GM23338 (cell line): ENCODE measurements at regions not wholly inside any gene's neighbourhood (a gene's known extent, or its start where the extent isn't known, plus 50 kb on each side); places are given as distances from the start of the nearest gene placed in this dataset.

Source experiments
- ATAC-seq: fragments of 200-7000 bp; cut with Tn5 transposase; 3 replicates; pipeline ENCODE4 v1.9.1; 2020
- DNase-seq: peaks from one replicate; pipeline ENCODE4 v3.0.0-alpha.2; 2015; ENCODE audit warnings: low spot score
- H2AFZ ChIP-seq: fragments of 200-600 bp; sonication (generic); 2 replicates; pipeline ENCODE4 v1.8.0; 2016; ENCODE audit warnings: antibody characterized with exemption, mild to moderate bottlenecking, moderate library complexity
- H3F3A ChIP-seq: fragments of 200-600 bp; sonication (generic); replicated peaks from 2 replicates; pipeline ENCODE4 v1.8.0; 2017; ENCODE audit warnings: antibody characterized with exemption, mixed run types, low read depth
- H3K27ac ChIP-seq: fragments of 200-600 bp; sonication (generic); 2 replicates; pipeline ENCODE4 v1.6.1; 2016; ENCODE audit warnings: low read depth
- H3K27me3 ChIP-seq: fragments of 200-600 bp; sonication (generic); 2 replicates; pipeline ENCODE4 v1.8.0; 2016; ENCODE audit warnings: mild to moderate bottlenecking, mixed run types, moderate library complexity; ENCODE audit not compliant: insufficient read depth
- H3K36me3 ChIP-seq: fragments of 200-600 bp; sonication (generic); 2 replicates; pipeline ENCODE4 v1.8.0; 2016; ENCODE audit warnings: mild to moderate bottlenecking; ENCODE audit not compliant: insufficient read depth
- H3K4me1 ChIP-seq: fragments of 200-600 bp; sonication (generic); 2 replicates; pipeline ENCODE4 v1.8.0; 2016; ENCODE audit warnings: mild to moderate bottlenecking, moderate library complexity; ENCODE audit not compliant: insufficient read depth
- H3K4me2 ChIP-seq: fragments of 200-600 bp; sonication (generic); 2 replicates; pipeline ENCODE4 v1.7.1; 2017; ENCODE audit warnings: mixed run types
- H3K4me3 ChIP-seq: fragments of 200-600 bp; sonication (generic); 2 replicates; pipeline ENCODE4 v1.6.1; 2016; ENCODE audit warnings: mixed run types
- H3K79me2 ChIP-seq: fragments of 200-600 bp; sonication (generic); replicated peaks from 2 replicates; pipeline ENCODE4 v1.8.0; 2017; ENCODE audit warnings: mild to moderate bottlenecking; ENCODE audit not compliant: insufficient read depth
- H3K9me2 ChIP-seq: fragments of 200-600 bp; sonication (generic); 2 replicates; pipeline ENCODE4 v1.8.0; 2017; ENCODE audit not compliant: insufficient read depth
- H4K20me1 ChIP-seq: fragments of 200-600 bp; sonication (generic); replicated peaks from 2 replicates; pipeline ENCODE4 v1.8.0; 2017; ENCODE audit warnings: mild to moderate bottlenecking; ENCODE audit not compliant: insufficient read depth
- H3K27ac Mint-ChIP-seq: 2 replicates; pipeline ENCODE4 v1.8.0; 2020; ENCODE audit warnings: inconsistent platforms, mild to moderate bottlenecking, moderate library complexity, mixed read lengths
- H3K27me3 Mint-ChIP-seq: 3 replicates; pipeline ENCODE4 v1.8.0; 2022; ENCODE audit warnings: low read depth, mild to moderate bottlenecking, moderate library complexity, mixed read lengths, inconsistent platforms; ENCODE audit not compliant: insufficient read depth, poor library complexity
- H3K36me3 Mint-ChIP-seq: 3 replicates; pipeline ENCODE4 v1.8.0; 2021; ENCODE audit warnings: low read depth, mild to moderate bottlenecking, inconsistent platforms, moderate library complexity, mixed read lengths
- H3K4me1 Mint-ChIP-seq: 3 replicates; pipeline ENCODE4 v1.8.0; 2020; ENCODE audit warnings: mild to moderate bottlenecking, inconsistent platforms, mixed read lengths
- H3K4me3 Mint-ChIP-seq: 3 replicates; pipeline ENCODE4 v1.8.0; 2021; ENCODE audit warnings: moderate library complexity, mild to moderate bottlenecking, inconsistent platforms, mixed read lengths
- H3K9me3 Mint-ChIP-seq: 3 replicates; pipeline ENCODE4 v1.8.0; 2020; ENCODE audit warnings: moderate library complexity, mild to moderate bottlenecking, inconsistent platforms, mixed read lengths
- CREB1 ChIP-seq: fragments of 250-450 bp; sonication (Bioruptor Pico); IDR thresholded peaks from 2 replicates; pipeline ENCODE4 v1.5.0; 2020; ENCODE audit warnings: low read depth, mild to moderate bottlenecking, moderate library complexity
- EZH2 ChIP-seq: fragments of 200-600 bp; sonication (generic); IDR thresholded peaks from one replicate; pipeline ENCODE4 v1.8.0; 2017; ENCODE audit warnings: antibody characterized with exemption, mild to moderate bottlenecking, low read depth; ENCODE audit not compliant: unreplicated experiment
- EZH2phosphoT487 ChIP-seq: fragments of 200-600 bp; sonication (generic); IDR thresholded peaks from one replicate; pipeline ENCODE4 v1.8.1; 2018; ENCODE audit warnings: antibody characterized with exemption; ENCODE audit not compliant: unreplicated experiment
- JUNB ChIP-seq: IDR thresholded peaks from one replicate; pipeline ENCODE4 v1.6.1; 2016; ENCODE audit warnings: antibody characterized with exemption; ENCODE audit not compliant: unreplicated experiment
- NANOG ChIP-seq: IDR thresholded peaks from 2 replicates; pipeline ENCODE4 v1.6.1; 2016; ENCODE audit warnings: antibody characterized with exemption, borderline replicate concordance
- POLR2AphosphoS5 ChIP-seq: IDR thresholded peaks from 2 replicates; pipeline ENCODE4 v1.6.1; 2016; ENCODE audit warnings: antibody characterized with exemption, low read depth
- STAT1 ChIP-seq: IDR thresholded peaks from one replicate; pipeline ENCODE4 v1.6.1; 2016; ENCODE audit warnings: antibody characterized with exemption; ENCODE audit not compliant: unreplicated experiment
- ZNF114 ChIP-seq: fragments of 250-450 bp; sonication (Bioruptor Pico); IDR thresholded peaks from 2 replicates; pipeline ENCODE4 v1.5.0; 2020; ENCODE audit warnings: mild to moderate bottlenecking, moderate library complexity
- ZNF331 ChIP-seq: fragments of 250-450 bp; sonication (Bioruptor Pico); IDR thresholded peaks from 2 replicates; pipeline ENCODE4 v1.5.0; 2020; ENCODE audit warnings: low read depth, mild to moderate bottlenecking, moderate library complexity
- TF ChIP-seq, protein P1 (sequence below): fragments of 250-450 bp; sonication (Bioruptor Pico); IDR thresholded peaks from 2 replicates; pipeline ENCODE4 v1.5.0; 2020; ENCODE audit warnings: mild to moderate bottlenecking, moderate library complexity
- TF ChIP-seq, protein P2 (sequence below): IDR thresholded peaks from 2 replicates; pipeline ENCODE4 v1.6.1; 2016; ENCODE audit warnings: antibody characterized with exemption
- TF ChIP-seq, protein P3 (sequence below): IDR thresholded peaks from one replicate; pipeline ENCODE4 v1.6.1; 2018; ENCODE audit warnings: antibody characterized with exemption; ENCODE audit not compliant: unreplicated experiment
- TF ChIP-seq, protein P4 (sequence below), 2 experiments: fragments of 200-600 bp in 1 of 2; sonication (generic) in 1 of 2; conservative IDR thresholded peaks; 2 replicates each; pipeline versions ENCODE4 v1.5.1 to v1.6.1; 2016 to 2017; ENCODE audit warnings: antibody characterized with exemption in 2 of 2, low read depth in 2 of 2, mild to moderate bottlenecking in 2 of 2, moderate library complexity in 1 of 2

DNA sequence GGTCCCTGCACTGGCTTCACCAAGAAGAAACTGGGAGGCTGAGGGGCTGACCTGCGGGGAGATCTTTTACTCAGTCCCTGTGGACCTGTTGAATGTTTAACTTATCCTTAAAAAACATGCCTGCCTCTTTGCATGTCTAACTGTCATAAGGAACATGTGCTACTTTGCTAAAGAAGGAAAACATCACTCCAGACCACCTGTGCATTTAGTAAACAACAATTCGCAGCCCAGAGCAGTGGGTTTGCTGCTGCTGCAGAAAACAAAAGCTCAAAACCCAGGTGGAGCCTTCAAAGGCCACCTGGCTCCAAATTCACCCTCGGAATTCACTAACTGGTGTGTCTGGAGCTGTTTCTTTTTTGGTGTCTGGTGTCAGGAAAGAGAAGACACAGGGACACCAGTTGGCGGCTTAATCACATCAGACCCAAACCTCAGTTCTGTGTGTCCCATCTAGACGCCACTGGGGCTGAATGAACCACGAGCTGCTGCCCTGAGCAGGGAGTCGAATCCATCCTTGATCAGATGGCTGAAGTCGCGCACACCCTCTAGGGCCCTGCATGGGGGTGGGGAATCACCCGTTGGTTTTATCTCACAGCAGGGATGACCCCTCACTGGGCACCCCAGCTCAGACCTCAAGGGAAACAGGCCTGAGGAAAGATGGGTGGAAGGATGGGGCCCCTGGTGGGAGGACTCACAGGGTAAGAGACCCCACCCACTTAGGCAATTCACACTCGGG, 344.3 kb downstream of the PREX1 start:
- no peaks in the 10 kb centered on the region for H3K27me3 ChIP-seq
- H3K36me3 ChIP-seq = no peaks in the 10 kb centered on the region
- H3K4me1 Mint-ChIP-seq = peaks cover 23% of the 10 kb centered on the region
- DNase-seq (no peak), ATAC-seq (no peak)
- no peak overlapping the region for H3K27ac ChIP-seq
- no peak overlapping the region for H3K4me3 Mint-ChIP-seq
- no peaks in the 10 kb centered on the region for H3F3A ChIP-seq
- no peaks in the 10 kb centered on the region for H3K36me3 Mint-ChIP-seq
- no peaks in the 10 kb centered on the region for H3K9me3 Mint-ChIP-seq
- H3K27me3 Mint-ChIP-seq = peaks cover 5% of the 10 kb centered on the region
- H3K4me2 ChIP-seq = no peak overlapping the region
- TF ChIP-seq, protein P1, sequence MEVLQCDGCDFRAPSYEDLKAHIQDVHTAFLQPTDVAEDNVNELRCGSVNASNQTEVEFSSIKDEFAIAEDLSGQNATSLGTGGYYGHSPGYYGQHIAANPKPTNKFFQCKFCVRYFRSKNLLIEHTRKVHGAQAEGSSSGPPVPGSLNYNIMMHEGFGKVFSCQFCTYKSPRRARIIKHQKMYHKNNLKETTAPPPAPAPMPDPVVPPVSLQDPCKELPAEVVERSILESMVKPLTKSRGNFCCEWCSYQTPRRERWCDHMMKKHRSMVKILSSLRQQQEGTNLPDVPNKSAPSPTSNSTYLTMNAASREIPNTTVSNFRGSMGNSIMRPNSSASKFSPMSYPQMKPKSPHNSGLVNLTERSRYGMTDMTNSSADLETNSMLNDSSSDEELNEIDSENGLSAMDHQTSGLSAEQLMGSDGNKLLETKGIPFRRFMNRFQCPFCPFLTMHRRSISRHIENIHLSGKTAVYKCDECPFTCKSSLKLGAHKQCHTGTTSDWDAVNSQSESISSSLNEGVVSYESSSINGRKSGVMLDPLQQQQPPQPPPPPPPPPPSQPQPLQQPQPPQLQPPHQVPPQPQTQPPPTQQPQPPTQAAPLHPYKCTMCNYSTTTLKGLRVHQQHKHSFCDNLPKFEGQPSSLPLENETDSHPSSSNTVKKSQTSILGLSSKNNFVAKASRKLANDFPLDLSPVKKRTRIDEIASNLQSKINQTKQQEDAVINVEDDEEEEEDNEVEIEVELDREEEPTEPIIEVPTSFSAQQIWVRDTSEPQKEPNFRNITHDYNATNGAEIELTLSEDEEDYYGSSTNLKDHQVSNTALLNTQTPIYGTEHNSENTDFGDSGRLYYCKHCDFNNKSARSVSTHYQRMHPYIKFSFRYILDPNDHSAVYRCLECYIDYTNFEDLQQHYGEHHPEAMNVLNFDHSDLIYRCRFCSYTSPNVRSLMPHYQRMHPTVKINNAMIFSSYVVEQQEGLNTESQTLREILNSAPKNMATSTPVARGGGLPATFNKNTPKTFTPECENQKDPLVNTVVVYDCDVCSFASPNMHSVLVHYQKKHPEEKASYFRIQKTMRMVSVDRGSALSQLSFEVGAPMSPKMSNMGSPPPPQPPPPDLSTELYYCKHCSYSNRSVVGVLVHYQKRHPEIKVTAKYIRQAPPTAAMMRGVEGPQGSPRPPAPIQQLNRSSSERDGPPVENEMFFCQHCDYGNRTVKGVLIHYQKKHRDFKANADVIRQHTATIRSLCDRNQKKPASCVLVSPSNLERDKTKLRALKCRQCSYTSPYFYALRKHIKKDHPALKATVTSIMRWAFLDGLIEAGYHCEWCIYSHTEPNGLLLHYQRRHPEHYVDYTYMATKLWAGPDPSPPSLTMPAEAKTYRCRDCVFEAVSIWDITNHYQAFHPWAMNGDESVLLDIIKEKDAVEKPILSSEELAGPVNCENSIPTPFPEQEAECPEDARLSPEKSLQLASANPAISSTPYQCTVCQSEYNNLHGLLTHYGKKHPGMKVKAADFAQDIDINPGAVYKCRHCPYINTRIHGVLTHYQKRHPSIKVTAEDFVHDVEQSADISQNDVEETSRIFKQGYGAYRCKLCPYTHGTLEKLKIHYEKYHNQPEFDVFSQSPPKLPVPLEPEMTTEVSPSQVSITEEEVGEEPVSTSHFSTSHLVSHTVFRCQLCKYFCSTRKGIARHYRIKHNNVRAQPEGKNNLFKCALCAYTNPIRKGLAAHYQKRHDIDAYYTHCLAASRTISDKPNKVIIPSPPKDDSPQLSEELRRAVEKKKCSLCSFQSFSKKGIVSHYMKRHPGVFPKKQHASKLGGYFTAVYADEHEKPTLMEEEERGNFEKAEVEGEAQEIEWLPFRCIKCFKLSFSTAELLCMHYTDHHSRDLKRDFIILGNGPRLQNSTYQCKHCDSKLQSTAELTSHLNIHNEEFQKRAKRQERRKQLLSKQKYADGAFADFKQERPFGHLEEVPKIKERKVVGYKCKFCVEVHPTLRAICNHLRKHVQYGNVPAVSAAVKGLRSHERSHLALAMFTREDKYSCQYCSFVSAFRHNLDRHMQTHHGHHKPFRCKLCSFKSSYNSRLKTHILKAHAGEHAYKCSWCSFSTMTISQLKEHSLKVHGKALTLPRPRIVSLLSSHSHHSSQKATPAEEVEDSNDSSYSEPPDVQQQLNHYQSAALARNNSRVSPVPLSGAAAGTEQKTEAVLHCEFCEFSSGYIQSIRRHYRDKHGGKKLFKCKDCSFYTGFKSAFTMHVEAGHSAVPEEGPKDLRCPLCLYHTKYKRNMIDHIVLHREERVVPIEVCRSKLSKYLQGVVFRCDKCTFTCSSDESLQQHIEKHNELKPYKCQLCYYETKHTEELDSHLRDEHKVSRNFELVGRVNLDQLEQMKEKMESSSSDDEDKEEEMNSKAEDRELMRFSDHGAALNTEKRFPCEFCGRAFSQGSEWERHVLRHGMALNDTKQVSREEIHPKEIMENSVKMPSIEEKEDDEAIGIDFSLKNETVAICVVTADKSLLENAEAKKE (CRISPR knock-in tag) = no peak
- TF ChIP-seq ZNF114 (CRISPR knock-in tag) (no peak), EZH2phosphoT487 (no peak), CREB1 (no peak), STAT1 (no peak), POLR2AphosphoS5 (no peak), NANOG (no peak), ZNF331 (CRISPR knock-in tag) (no peak), JUNB (no peak), EZH2 (no peak)
- TF ChIP-seq, protein P2, sequence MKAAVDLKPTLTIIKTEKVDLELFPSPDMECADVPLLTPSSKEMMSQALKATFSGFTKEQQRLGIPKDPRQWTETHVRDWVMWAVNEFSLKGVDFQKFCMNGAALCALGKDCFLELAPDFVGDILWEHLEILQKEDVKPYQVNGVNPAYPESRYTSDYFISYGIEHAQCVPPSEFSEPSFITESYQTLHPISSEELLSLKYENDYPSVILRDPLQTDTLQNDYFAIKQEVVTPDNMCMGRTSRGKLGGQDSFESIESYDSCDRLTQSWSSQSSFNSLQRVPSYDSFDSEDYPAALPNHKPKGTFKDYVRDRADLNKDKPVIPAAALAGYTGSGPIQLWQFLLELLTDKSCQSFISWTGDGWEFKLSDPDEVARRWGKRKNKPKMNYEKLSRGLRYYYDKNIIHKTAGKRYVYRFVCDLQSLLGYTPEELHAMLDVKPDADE = no peak
- TF ChIP-seq, protein P3, sequence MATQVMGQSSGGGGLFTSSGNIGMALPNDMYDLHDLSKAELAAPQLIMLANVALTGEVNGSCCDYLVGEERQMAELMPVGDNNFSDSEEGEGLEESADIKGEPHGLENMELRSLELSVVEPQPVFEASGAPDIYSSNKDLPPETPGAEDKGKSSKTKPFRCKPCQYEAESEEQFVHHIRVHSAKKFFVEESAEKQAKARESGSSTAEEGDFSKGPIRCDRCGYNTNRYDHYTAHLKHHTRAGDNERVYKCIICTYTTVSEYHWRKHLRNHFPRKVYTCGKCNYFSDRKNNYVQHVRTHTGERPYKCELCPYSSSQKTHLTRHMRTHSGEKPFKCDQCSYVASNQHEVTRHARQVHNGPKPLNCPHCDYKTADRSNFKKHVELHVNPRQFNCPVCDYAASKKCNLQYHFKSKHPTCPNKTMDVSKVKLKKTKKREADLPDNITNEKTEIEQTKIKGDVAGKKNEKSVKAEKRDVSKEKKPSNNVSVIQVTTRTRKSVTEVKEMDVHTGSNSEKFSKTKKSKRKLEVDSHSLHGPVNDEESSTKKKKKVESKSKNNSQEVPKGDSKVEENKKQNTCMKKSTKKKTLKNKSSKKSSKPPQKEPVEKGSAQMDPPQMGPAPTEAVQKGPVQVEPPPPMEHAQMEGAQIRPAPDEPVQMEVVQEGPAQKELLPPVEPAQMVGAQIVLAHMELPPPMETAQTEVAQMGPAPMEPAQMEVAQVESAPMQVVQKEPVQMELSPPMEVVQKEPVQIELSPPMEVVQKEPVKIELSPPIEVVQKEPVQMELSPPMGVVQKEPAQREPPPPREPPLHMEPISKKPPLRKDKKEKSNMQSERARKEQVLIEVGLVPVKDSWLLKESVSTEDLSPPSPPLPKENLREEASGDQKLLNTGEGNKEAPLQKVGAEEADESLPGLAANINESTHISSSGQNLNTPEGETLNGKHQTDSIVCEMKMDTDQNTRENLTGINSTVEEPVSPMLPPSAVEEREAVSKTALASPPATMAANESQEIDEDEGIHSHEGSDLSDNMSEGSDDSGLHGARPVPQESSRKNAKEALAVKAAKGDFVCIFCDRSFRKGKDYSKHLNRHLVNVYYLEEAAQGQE = no peak
- TF ChIP-seq, protein P4, sequence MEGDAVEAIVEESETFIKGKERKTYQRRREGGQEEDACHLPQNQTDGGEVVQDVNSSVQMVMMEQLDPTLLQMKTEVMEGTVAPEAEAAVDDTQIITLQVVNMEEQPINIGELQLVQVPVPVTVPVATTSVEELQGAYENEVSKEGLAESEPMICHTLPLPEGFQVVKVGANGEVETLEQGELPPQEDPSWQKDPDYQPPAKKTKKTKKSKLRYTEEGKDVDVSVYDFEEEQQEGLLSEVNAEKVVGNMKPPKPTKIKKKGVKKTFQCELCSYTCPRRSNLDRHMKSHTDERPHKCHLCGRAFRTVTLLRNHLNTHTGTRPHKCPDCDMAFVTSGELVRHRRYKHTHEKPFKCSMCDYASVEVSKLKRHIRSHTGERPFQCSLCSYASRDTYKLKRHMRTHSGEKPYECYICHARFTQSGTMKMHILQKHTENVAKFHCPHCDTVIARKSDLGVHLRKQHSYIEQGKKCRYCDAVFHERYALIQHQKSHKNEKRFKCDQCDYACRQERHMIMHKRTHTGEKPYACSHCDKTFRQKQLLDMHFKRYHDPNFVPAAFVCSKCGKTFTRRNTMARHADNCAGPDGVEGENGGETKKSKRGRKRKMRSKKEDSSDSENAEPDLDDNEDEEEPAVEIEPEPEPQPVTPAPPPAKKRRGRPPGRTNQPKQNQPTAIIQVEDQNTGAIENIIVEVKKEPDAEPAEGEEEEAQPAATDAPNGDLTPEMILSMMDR (conservative IDR thresholded peaks at IDR 0.05; ENCODE audit: low read depth in 2 of 2) = no peak
- H4K20me1 ChIP-seq = no peaks in the 10 kb centered on the region
- no peaks in the 10 kb centered on the region for H3K4me1 ChIP-seq
- H3K79me2 ChIP-seq = no peaks in the 10 kb centered on the region
- H3K4me3 ChIP-seq = no peak overlapping the region
- no peak overlapping the region; the same call in 1 of the 2 replicates for H2AFZ ChIP-seq
- H3K27ac Mint-ChIP-seq = no peak overlapping the region
- no peaks in the 10 kb centered on the region for H3K9me2 ChIP-seq
